ENCODE measurements at regions not wholly inside any gene's neighbourhood (a gene's known extent, or its start where the extent isn't known, plus 50 kb on each side); places are given as distances from the start of the nearest gene placed in this dataset.

DNA sequence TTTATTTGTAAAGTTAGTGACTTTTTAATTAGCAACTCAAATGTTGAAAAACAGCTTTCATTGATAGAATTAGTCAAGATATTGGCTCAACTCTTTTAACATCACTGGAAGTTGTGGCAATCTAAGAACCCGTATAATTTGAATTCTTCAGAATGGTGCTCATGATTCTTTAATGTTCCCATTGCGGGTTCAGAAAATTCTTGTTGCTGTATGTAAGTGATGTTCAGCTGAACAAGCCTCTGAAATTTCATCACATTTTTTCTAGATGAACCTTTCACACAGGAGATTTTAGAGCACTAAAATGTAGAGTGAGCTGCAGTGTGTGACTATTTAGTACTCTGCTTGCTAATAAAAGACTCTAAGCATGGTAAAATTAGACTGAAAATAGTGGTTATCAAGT, 1317.7 kb downstream of the FSTL5 start:
- TF ChIP-seq, protein P1, sequence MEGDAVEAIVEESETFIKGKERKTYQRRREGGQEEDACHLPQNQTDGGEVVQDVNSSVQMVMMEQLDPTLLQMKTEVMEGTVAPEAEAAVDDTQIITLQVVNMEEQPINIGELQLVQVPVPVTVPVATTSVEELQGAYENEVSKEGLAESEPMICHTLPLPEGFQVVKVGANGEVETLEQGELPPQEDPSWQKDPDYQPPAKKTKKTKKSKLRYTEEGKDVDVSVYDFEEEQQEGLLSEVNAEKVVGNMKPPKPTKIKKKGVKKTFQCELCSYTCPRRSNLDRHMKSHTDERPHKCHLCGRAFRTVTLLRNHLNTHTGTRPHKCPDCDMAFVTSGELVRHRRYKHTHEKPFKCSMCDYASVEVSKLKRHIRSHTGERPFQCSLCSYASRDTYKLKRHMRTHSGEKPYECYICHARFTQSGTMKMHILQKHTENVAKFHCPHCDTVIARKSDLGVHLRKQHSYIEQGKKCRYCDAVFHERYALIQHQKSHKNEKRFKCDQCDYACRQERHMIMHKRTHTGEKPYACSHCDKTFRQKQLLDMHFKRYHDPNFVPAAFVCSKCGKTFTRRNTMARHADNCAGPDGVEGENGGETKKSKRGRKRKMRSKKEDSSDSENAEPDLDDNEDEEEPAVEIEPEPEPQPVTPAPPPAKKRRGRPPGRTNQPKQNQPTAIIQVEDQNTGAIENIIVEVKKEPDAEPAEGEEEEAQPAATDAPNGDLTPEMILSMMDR (IDR thresholded peaks at IDR 0.05): no peak
- Histone ChIP-seq H3K27me3 (replicated peaks; ENCODE audit: insufficient read depth) (no peaks in the 10 kb centered on the region), H3K27ac (no peak overlapping the region), H3K4me3 (no peak overlapping the region), H3K4me1 (ENCODE audit: control insufficient read depth in 1 of 2, low read depth in 2 of 2) (no peaks in the 10 kb centered on the region), H3K36me3 (no peaks in the 10 kb centered on the region), H3K9me3 (no peaks in the 10 kb centered on the region)
- ATAC-seq (ENCODE audit: insufficient number of reproducible peaks, low FRiP score, low read depth) (no peak), DNase-seq (ENCODE audit: low spot score) (no peak)

DNA sequence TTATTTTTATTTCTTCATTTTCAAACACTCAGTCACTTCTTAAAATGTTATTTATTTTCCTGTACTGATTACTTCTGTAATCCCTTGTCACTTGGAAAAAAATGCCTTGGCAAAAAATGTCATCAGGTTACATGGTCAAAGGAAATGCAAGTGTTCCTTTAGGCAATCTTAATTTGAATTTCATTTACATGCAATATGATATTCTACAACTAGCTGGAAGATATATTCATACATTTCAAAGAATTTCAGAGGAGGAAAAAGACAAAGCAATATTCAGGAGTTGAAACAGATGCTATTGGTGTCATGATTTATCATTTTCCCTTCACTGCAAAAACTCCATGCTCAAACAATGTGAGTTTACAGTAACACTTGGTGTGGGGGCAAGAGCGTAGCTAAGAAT, 1316.6 kb downstream of the FSTL5 start:
- no peak overlapping the region for H3K4me3 ChIP-seq
- H3K27me3 ChIP-seq (replicated peaks; ENCODE audit: insufficient read depth): no peaks in the 10 kb centered on the region
- H3K4me1 ChIP-seq (ENCODE audit: control insufficient read depth in 1 of 2, low read depth in 2 of 2): no peaks in the 10 kb centered on the region
- H3K36me3 ChIP-seq: no peaks in the 10 kb centered on the region
- DNase-seq (ENCODE audit: low spot score): no peak
- ATAC-seq (ENCODE audit: insufficient number of reproducible peaks, low FRiP score, low read depth): no peak
- H3K27ac ChIP-seq: no peak overlapping the region
- TF ChIP-seq, protein P1 (IDR thresholded peaks at IDR 0.05): no peak
- H3K9me3 ChIP-seq: no peaks in the 10 kb centered on the region

- TF ChIP-seq, protein P1 (IDR thresholded peaks at IDR 0.05): no peak
- Histone ChIP-seq H3K27me3 (replicated peaks; ENCODE audit: insufficient read depth) (no peaks in the 10 kb centered on the region), H3K27ac (no peak overlapping the region), H3K4me3 (no peak overlapping the region), H3K36me3 (no peaks in the 10 kb centered on the region), H3K4me1 (ENCODE audit: control insufficient read depth in 1 of 2, low read depth in 2 of 2) (no peaks in the 10 kb centered on the region), H3K9me3 (no peaks in the 10 kb centered on the region)
- DNase-seq (ENCODE audit: low spot score) (no peak), ATAC-seq (ENCODE audit: insufficient number of reproducible peaks, low FRiP score, low read depth) (no peak)
Observed at GRCh38 chr4:160848489-160848888, 1315.3 kb downstream of the FSTL5 start.

DNA sequence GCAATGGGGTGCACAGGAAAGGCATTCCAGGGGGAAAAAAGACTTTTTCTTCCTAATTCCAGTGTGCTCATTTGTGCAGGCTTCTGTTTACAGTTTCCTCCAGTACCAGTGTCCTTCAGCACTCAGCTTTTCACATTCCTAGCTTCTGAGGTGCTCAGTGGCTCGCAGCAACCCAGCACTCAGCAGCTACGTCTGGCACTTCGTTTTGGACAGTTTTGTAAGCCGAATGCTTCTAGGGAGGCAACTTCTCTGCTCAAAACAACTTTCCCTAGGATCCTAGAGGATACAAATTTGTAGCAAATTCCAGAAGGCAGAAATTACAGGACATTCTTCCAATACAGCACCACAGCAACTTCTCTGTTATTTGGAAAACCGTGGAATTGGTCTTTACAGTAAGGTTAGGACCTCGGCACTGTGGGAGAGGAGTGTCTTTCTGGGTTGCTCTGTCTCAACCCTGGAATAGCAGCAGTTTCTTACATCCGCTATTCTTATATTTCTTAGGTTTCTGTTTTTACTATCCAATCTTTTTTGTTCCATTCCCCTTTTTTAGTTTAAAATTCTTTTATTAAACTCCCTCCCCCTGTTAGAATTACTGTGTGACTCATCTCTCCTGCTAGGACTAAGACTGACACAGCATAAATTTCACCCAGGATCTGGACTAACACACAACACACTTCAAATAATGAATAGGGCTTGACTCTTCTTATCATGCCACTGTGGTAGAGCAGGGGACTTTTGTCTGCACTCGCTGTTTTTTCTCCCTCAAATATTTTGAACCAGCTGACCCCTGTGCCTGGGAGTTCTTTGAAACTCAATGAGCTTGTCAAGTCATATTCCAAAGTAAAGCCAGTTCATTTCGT, 1314.7 kb downstream of the FSTL5 start:
- Histone ChIP-seq H3K36me3 (no peaks in the 10 kb centered on the region), H3K4me1 (ENCODE audit: control insufficient read depth in 1 of 2, low read depth in 2 of 2) (no peaks in the 10 kb centered on the region), H3K27ac (no peak overlapping the region), H3K9me3 (no peaks in the 10 kb centered on the region), H3K27me3 (replicated peaks; ENCODE audit: insufficient read depth) (no peaks in the 10 kb centered on the region), H3K4me3 (no peak overlapping the region)
- no peak for DNase-seq (ENCODE audit: low spot score)
- TF ChIP-seq, protein P1 (IDR thresholded peaks at IDR 0.05): no peak
- ATAC-seq (ENCODE audit: insufficient number of reproducible peaks, low FRiP score, low read depth): no peak

GRCh38 chr4:160864253-160864652, 1299.5 kb downstream of the FSTL5 start:
- H3K27ac ChIP-seq: no peak overlapping the region
- DNase-seq (ENCODE audit: low spot score): no peak
- no peaks in the 10 kb centered on the region for H3K27me3 ChIP-seq (replicated peaks; ENCODE audit: insufficient read depth)
- H3K4me3 ChIP-seq: no peak overlapping the region
- no peaks in the 10 kb centered on the region for H3K36me3 ChIP-seq
- TF ChIP-seq, protein P1 (IDR thresholded peaks at IDR 0.05): no peak
- no peak for ATAC-seq (ENCODE audit: insufficient number of reproducible peaks, low FRiP score, low read depth)
- no peaks in the 10 kb centered on the region for H3K9me3 ChIP-seq
- no peaks in the 10 kb centered on the region for H3K4me1 ChIP-seq (ENCODE audit: control insufficient read depth in 1 of 2, low read depth in 2 of 2)

All from thoracic aorta (tissue), 2 donors.